K562 (cell line): ENCODE measurements at regions not wholly inside any gene's neighbourhood (a gene's known extent, or its start where the extent isn't known, plus 50 kb on each side); places are given as distances from the start of the nearest gene placed in this dataset.

Source experiments
- ATAC-seq: fragments of 200-7000 bp; cut with Tn5 transposase; 3 replicates; pipeline ENCODE4 v1.9.1; 2020; ENCODE audit warnings: moderate library complexity
- BruUV-seq: library from RNA; stranded (reverse); fragments of 400-500 nt; replicated peaks from 2 replicates; lab custom pipeline; 2021; lab: Mats Ljungman, UMichigan
- CTCF ChIA-PET: fragments of 300-600 bp; formaldehyde crosslinking; extraction: SDS; loops from one replicate; lab custom pipeline; 2021; ENCODE audit warnings: low intra/inter-chr PET ratio; lab: Yijun Ruan, JAX
- POLR2A ChIA-PET: fragments of 300-600, 350-650 bp; sonication (Branson Sonifier 250); formaldehyde crosslinking; extraction: SDS; loops from one replicate; lab custom pipeline; 2021; ENCODE audit warnings: antibody characterized with exemption, inconsistent platforms; lab: Yijun Ruan, JAX
- DNase-seq, 4 experiments: peaks; one replicate each; pipeline versions ENCODE4 v3.0.0 to v3.0.0-alpha.2; 2011 to 2018; ENCODE audit warnings: low spot score in 3 of 4, mixed read lengths in 3 of 4; ENCODE audit errors: extremely low read depth in 1 of 4
- FAIRE-seq: peaks from 2 replicates; lab custom pipeline; 2011; peaks lifted over from hg19 to GRCh38; lab: Jason Lieb, UNC
- H2AFZ ChIP-seq: 2 replicates; pipeline ENCODE4 v1.6.0; 2011; ENCODE audit warnings: low read depth, low read length, control low read depth, inconsistent platforms
- H3K27ac ChIP-seq: fragments of 200-600 bp; 3 replicates; pipeline ENCODE4 v1.8.0; 2011; ENCODE audit warnings: low read depth, mild to moderate bottlenecking, control low read depth, inconsistent platforms, low read length, moderate library complexity, mixed read lengths; ENCODE audit errors: extremely low read depth
- H3K27me3 ChIP-seq, 2 experiments: fragments of 300-600 bp in 1 of 2; 2 replicates in 1 of 2; 3 replicates in 1 of 2; pipeline versions ENCODE4 v1.6.0 to v1.8.0; 2011; ENCODE audit warnings: inconsistent platforms in 2 of 2, low read length in 2 of 2, mild to moderate bottlenecking in 1 of 2, mixed read lengths in 1 of 2, moderate library complexity in 1 of 2; ENCODE audit not compliant: control insufficient read depth in 2 of 2, insufficient read depth in 2 of 2
- H3K36me3 ChIP-seq: fragments of 300-600 bp; 3 replicates; pipeline ENCODE4 v1.8.0; 2011; ENCODE audit warnings: mild to moderate bottlenecking, low read length, inconsistent platforms; ENCODE audit not compliant: control insufficient read depth, insufficient read depth
- H3K4me1 ChIP-seq, 2 experiments: fragments of 200-600 bp in 1 of 2; replicated peaks in 1 of 2; 2 replicates in 1 of 2; 3 replicates in 1 of 2; pipeline versions ENCODE4 v1.5.1 to v1.8.0; 2011; ENCODE audit warnings: inconsistent platforms in 2 of 2, low read length in 2 of 2, mild to moderate bottlenecking in 1 of 2, mixed read lengths in 1 of 2, moderate library complexity in 1 of 2; ENCODE audit not compliant: control insufficient read depth in 2 of 2, insufficient read depth in 2 of 2
- H3K4me2 ChIP-seq: 2 replicates; pipeline ENCODE4 v1.6.1; 2011; ENCODE audit warnings: low read length, control low read depth, inconsistent platforms, mixed read lengths; ENCODE audit not compliant: insufficient read depth
- H3K4me3 ChIP-seq: fragments of 200-600 bp; sonication (generic), shearing (Covaris generic); 2 replicates; pipeline ENCODE4 v1.5.1; 2016; ENCODE audit warnings: control low read depth, inconsistent platforms
- H3K79me2 ChIP-seq: fragments of 200-600 bp; 3 replicates; pipeline ENCODE4 v1.8.0; 2011; ENCODE audit warnings: low read length, inconsistent platforms; ENCODE audit not compliant: control insufficient read depth, insufficient read depth
- H3K9ac ChIP-seq, 2 experiments: 2 replicates each; pipeline versions ENCODE4 v1.6.0 to v1.6.1; 2011; ENCODE audit warnings: low read depth in 2 of 2, low read length in 2 of 2, control low read depth in 1 of 2, inconsistent platforms in 1 of 2, mild to moderate bottlenecking in 1 of 2, mixed read lengths in 1 of 2; ENCODE audit not compliant: insufficient read depth in 1 of 2
- H3K9me1 ChIP-seq: one replicate; pipeline ENCODE4 v1.6.0; 2011; ENCODE audit warnings: inconsistent platforms, mild to moderate bottlenecking, low read length, moderate library complexity; ENCODE audit not compliant: control insufficient read depth, insufficient read depth
- H3K9me3 ChIP-seq: replicated peaks from 2 replicates; pipeline ENCODE4 v1.5.1; 2011; ENCODE audit warnings: low read depth, low read length, inconsistent platforms; ENCODE audit not compliant: control insufficient read depth, insufficient read depth
- H4K20me1 ChIP-seq: replicated peaks from 2 replicates; pipeline ENCODE4 v1.6.1; 2011; ENCODE audit warnings: low read length, inconsistent platforms, mixed read lengths; ENCODE audit not compliant: control insufficient read depth, insufficient read depth
- ATF7 ChIP-seq: fragments of 450-650 bp; IDR thresholded peaks from 2 replicates; pipeline ENCODE4 v1.7.1; 2014; ENCODE audit warnings: mild to moderate bottlenecking, moderate library complexity
- CBX3 ChIP-seq, 2 experiments: IDR thresholded peaks; 1 replicate in 1 of 2; 2 replicates in 1 of 2; pipeline ENCODE4 v1.6.1; 2012; ENCODE audit warnings: inconsistent platforms in 2 of 2, low read length in 2 of 2, borderline replicate concordance in 1 of 2, control low read depth in 1 of 2
- L3MBTL2 ChIP-seq: fragments of 450-650 bp; IDR thresholded peaks from 2 replicates; pipeline ENCODE4 v1.6.1; 2016; ENCODE audit warnings: mild to moderate bottlenecking, moderate library complexity
- TRIM28 ChIP-seq: fragments of 450-650 bp; IDR thresholded peaks from 2 replicates; pipeline ENCODE4 v1.6.1; 2017
- ZZZ3 ChIP-seq: fragments of 450-650 bp; IDR thresholded peaks from 2 replicates; pipeline ENCODE4 v1.6.1; 2016; ENCODE audit warnings: antibody characterized with exemption, mild to moderate bottlenecking, moderate library complexity
- WGBS: fragments of 100-300 bp; shearing (Covaris generic); methylation state at CpG from one replicate; pipeline ENCODE4 v1.1.6; 2016; ENCODE audit warnings: low coverage, mixed read lengths; ENCODE audit not compliant: insufficient coverage; ENCODE audit errors: missing lambda C conversion rate; 5-methylcytosine and 5-hydroxymethylcytosine counted together
- in situ Hi-C: fragments of 300-500 bp; cut with MboI; formaldehyde crosslinking; loops from 4 replicates; pipeline ENCODE4 v1.15.0; 2018; ENCODE audit warnings: inconsistent platforms, mixed read lengths
- intact Hi-C: fragments of 100-400 bp; cut with micrococcal nuclease; formaldehyde crosslinking; loops from 2 replicates; pipeline ENCODE4 v1.14.2; 2022

DNA sequence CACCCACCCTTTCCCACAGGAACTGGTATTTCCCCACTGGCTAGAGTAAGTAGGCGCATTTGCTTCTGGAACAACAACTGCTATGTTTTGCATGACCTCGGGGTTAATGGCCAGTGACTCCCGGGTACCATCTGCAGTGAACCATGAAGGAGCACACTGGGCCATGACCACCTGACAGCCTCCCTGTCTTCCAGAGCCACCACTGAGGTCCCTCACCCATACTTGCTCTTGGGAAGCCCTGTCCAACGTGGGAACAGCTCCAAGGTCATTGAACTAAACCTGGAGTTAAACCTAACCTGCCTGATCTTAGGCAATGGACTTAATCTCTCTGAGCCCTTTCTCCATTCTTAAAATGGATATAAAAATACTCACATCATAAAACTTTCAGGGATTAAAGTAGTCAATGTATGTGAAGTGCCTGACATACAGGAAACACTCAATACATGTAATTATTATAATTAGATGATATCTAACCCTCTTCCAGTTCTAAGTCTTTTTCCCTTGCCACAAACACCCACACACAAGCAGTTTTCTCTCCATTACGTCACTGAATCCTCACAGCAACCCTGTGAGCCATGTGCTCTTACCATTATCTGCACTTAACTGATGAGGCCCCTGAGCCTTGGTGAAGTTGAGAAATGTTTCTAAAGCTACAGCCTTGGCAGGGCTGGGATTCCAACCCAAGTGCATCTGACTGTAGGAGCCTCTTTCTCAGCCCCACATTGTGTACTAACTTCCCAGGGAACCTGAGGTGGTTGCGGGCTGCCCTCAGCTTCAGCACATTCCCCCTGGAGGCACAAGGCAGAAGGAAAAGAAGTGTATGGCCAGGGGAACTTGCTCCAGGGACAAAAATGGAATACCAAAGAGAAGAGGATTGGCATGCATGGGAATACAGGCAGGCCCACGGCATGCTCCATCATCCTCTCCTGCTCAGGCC lies 74.5 kb upstream of the NCAM1 start:
- Histone ChIP-seq H3K27ac (no peak overlapping the region), H3K36me3 (no peaks in the 10 kb centered on the region), H3K9ac (no peak overlapping the region), H3K9me1 (no peaks in the 10 kb centered on the region), H3K79me2 (no peaks in the 10 kb centered on the region), H3K4me2 (no peak overlapping the region), H3K9me3 (no peaks in the 10 kb centered on the region), H3K4me1 (no peaks in the 10 kb centered on the region; a peak in 1 of 5 replicates), H3K4me3 (no peak overlapping the region), H4K20me1 (no peaks in the 10 kb centered on the region), H3K27me3 (no peaks in the 10 kb centered on the region), H2AFZ (no peak overlapping the region)
- FAIRE-seq (no peak), ATAC-seq (no peak), DNase-seq (peak in 1 of 4 experiments; percentile 3)
- no TSS peak for BruUV-seq
- in situ Hi-C loops = no loop called here
- ChIA-PET CTCF (no interaction called here), POLR2A (no interaction called here)
- intact Hi-C loops = no loop called here
- TF ChIP-seq ATF7 = peak; percentile 19; the same call in 1 of the 2 replicates
- TF ChIP-seq L3MBTL2 = peak; percentile 32; the same call in 1 of the 2 replicates
- TF ChIP-seq ZZZ3 = no peak
- 1% methylated on average over 7 of the region's 7 CpGs for WGBS

DNA sequence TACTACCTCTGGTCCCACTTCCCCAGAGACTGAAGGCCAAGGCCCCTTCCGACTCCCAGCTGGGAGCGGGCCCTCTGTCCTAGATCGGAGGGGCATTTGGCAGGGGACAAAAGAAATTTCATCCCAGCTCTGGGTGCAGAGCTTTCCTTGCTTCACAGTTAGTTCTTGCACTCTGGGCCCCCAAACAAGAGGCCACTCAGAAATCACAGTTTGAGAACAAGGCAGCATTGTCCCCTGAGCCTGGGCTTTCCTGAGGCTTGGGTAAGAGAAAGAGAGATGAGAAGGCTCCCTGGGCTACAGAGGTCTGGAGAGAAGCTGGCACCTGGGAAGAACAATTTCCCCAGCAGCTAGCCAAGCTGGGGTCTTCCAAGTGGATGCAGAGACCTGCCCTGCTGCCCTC lies 71.8 kb upstream of the NCAM1 start:
- Histone ChIP-seq H2AFZ (no peak overlapping the region), H4K20me1 (no peaks in the 10 kb centered on the region), H3K4me3 (no peak overlapping the region), H3K9me1 (no peaks in the 10 kb centered on the region), H3K79me2 (no peaks in the 10 kb centered on the region), H3K36me3 (no peaks in the 10 kb centered on the region), H3K9ac (no peak overlapping the region), H3K27me3 (no peaks in the 10 kb centered on the region), H3K9me3 (no peaks in the 10 kb centered on the region), H3K27ac (no peak overlapping the region), H3K4me2 (no peak overlapping the region), H3K4me1 (no peaks in the 10 kb centered on the region)
- 0% methylated on average over 3 of the region's 3 CpGs for WGBS
- intact Hi-C loops (no loop called here), in situ Hi-C loops (no loop called here)
- POLR2A ChIA-PET = no interaction called here
- CTCF ChIA-PET = no interaction called here
- no TSS peak for BruUV-seq
- ATAC-seq (no peak), DNase-seq (no peak), FAIRE-seq (no peak)
- TF ChIP-seq TRIM28 (no peak), CBX3 (IDR thresholded peaks at IDR 0.05; ENCODE audit: borderline replicate concordance in 1 of 2, low read length in 2 of 2) (no peak)
